H9 (cell line): ENCODE measurements at regions not wholly inside any gene's neighbourhood (a gene's known extent, or its start where the extent isn't known, plus 50 kb on each side); places are given as distances from the start of the nearest gene placed in this dataset.

ENCODE experiments used
- DNase-seq: peaks from one replicate; pipeline ENCODE4 v3.0.0-alpha.2; 2017
- H2AFZ ChIP-seq: one replicate; pipeline ENCODE4 v1.6.1; 2013; ENCODE audit warnings: mild to moderate bottlenecking, low read length, control low read depth, moderate library complexity
- H2AK5ac ChIP-seq: 2 replicates; pipeline ENCODE4 v1.6.1; 2013; ENCODE audit warnings: low read length, control low read depth, mixed read lengths; ENCODE audit not compliant: insufficient read length
- H2BK120ac ChIP-seq: one replicate; pipeline ENCODE4 v1.6.1; 2013; ENCODE audit warnings: low read depth, mild to moderate bottlenecking, low read length, control low read depth, inconsistent platforms; ENCODE audit not compliant: poor library complexity, severe bottlenecking
- H2BK12ac ChIP-seq: 2 replicates; pipeline ENCODE4 v1.6.1; 2013; ENCODE audit warnings: low read length, control low read depth, mixed read lengths, low read depth; ENCODE audit not compliant: insufficient read length
- H2BK15ac ChIP-seq: 2 replicates; pipeline ENCODE4 v1.6.1; 2013; ENCODE audit warnings: low read depth, low read length, control low read depth
- H2BK20ac ChIP-seq: one replicate; pipeline ENCODE4 v1.6.1; 2013; ENCODE audit warnings: low read depth, mild to moderate bottlenecking, low read length, control low read depth, inconsistent platforms; ENCODE audit not compliant: poor library complexity, severe bottlenecking
- H2BK5ac ChIP-seq: 2 replicates; pipeline ENCODE4 v1.6.1; 2013; ENCODE audit warnings: low read length, control low read depth, mixed read lengths; ENCODE audit not compliant: insufficient read length
- H3K14ac ChIP-seq: 2 replicates; pipeline ENCODE4 v1.6.1; 2013; ENCODE audit warnings: low read length, control low read depth; ENCODE audit not compliant: insufficient read depth
- H3K18ac ChIP-seq: 2 replicates; pipeline ENCODE4 v1.6.1; 2013; ENCODE audit warnings: low read depth, mild to moderate bottlenecking, mixed read lengths, low read length, control low read depth; ENCODE audit not compliant: insufficient read length
- H3K23ac ChIP-seq: 2 replicates; pipeline ENCODE4 v1.6.1; 2013; ENCODE audit warnings: low read length, control low read depth, mixed read lengths, low read depth; ENCODE audit not compliant: insufficient read length
- H3K23me2 ChIP-seq: 2 replicates; pipeline ENCODE4 v1.6.1; 2013; ENCODE audit warnings: low read depth, mild to moderate bottlenecking, mixed read lengths, low read length, control low read depth; ENCODE audit not compliant: insufficient read length, poor library complexity, severe bottlenecking
- H3K27ac ChIP-seq: 2 replicates; pipeline ENCODE4 v1.5.1; 2013; ENCODE audit warnings: low read length, control low read depth, mixed read lengths, low read depth; ENCODE audit not compliant: insufficient read length
- H3K27me3 ChIP-seq: 2 replicates; pipeline ENCODE4 v1.6.1; 2013; ENCODE audit warnings: low read length, control low read depth, inconsistent platforms; ENCODE audit not compliant: insufficient read depth
- H3K4ac ChIP-seq: 2 replicates; pipeline ENCODE4 v1.6.1; 2013; ENCODE audit warnings: low read depth, mild to moderate bottlenecking, control low read depth, inconsistent platforms, low read length, moderate library complexity
- H3K4me1 ChIP-seq: 2 replicates; pipeline ENCODE4 v1.6.1; 2013; ENCODE audit warnings: low read length, control low read depth, inconsistent platforms; ENCODE audit not compliant: insufficient read depth
- H3K4me2 ChIP-seq: 2 replicates; pipeline ENCODE4 v1.6.1; 2013; ENCODE audit warnings: low read length, control low read depth, mixed read lengths; ENCODE audit not compliant: insufficient read length, insufficient read depth
- H3K56ac ChIP-seq: 2 replicates; pipeline ENCODE4 v1.6.1; 2013; ENCODE audit warnings: low read depth, mild to moderate bottlenecking, mixed read lengths, low read length, control low read depth; ENCODE audit not compliant: insufficient read length
- H3K79me1 ChIP-seq: 2 replicates; pipeline ENCODE4 v1.6.1; 2013; ENCODE audit warnings: low read depth, mild to moderate bottlenecking, moderate library complexity, low read length, control low read depth, inconsistent platforms; ENCODE audit not compliant: insufficient read depth, poor library complexity, severe bottlenecking
- H3K79me2 ChIP-seq: 2 replicates; pipeline ENCODE4 v1.6.1; 2013; ENCODE audit warnings: low read length, control low read depth, inconsistent platforms; ENCODE audit not compliant: insufficient read depth
- H3K9ac ChIP-seq: 2 replicates; pipeline ENCODE4 v1.6.1; 2013; ENCODE audit warnings: low read length, control low read depth, mixed read lengths; ENCODE audit not compliant: insufficient read length; ENCODE audit errors: extremely low read depth
- H3K9me3 ChIP-seq: one replicate; pipeline ENCODE4 v1.6.1; 2013; ENCODE audit warnings: low read depth, low read length, inconsistent platforms; ENCODE audit not compliant: control insufficient read depth
- H3T11ph ChIP-seq: one replicate; pipeline ENCODE4 v1.6.1; 2013; ENCODE audit warnings: mild to moderate bottlenecking, low read length, control low read depth, inconsistent platforms
- H4K20me1 ChIP-seq: one replicate; pipeline ENCODE4 v1.6.1; 2013; ENCODE audit not compliant: control insufficient read depth, insufficient read length, insufficient read depth
- H4K5ac ChIP-seq: 2 replicates; pipeline ENCODE4 v1.6.1; 2013; ENCODE audit warnings: low read depth, mild to moderate bottlenecking, mixed read lengths, low read length, control low read depth; ENCODE audit not compliant: insufficient read length
- H4K8ac ChIP-seq: replicated peaks from 2 replicates; pipeline ENCODE4 v1.6.1; 2013; ENCODE audit warnings: low read length, control low read depth, mixed read lengths, low read depth; ENCODE audit not compliant: insufficient read length
- H4K91ac ChIP-seq: 2 replicates; pipeline ENCODE4 v1.6.1; 2013; ENCODE audit warnings: low read depth, mild to moderate bottlenecking, moderate library complexity, mixed read lengths, low read length, control low read depth; ENCODE audit not compliant: insufficient read length
- H3K27ac Mint-ChIP-seq, 3 experiments: 2 replicates in 2 of 3; 3 replicates in 1 of 3; pipeline ENCODE4 v1.8.0; 2020 to 2021; ENCODE audit warnings: mixed read lengths in 3 of 3, mild to moderate bottlenecking in 1 of 3, moderate library complexity in 1 of 3
- H3K27me3 Mint-ChIP-seq: 2 replicates; pipeline ENCODE4 v1.8.0; 2021; ENCODE audit warnings: low read depth, mild to moderate bottlenecking, moderate library complexity, mixed read lengths
- H3K36me3 Mint-ChIP-seq, 3 experiments: 2 replicates in 2 of 3; 3 replicates in 1 of 3; pipeline ENCODE4 v1.8.0; 2020 to 2021; ENCODE audit warnings: low read depth in 3 of 3, mixed read lengths in 3 of 3; ENCODE audit not compliant: insufficient read depth in 1 of 3
- H3K4me1 Mint-ChIP-seq, 2 experiments: 2 replicates each; pipeline ENCODE4 v1.8.0; 2020; ENCODE audit warnings: mixed read lengths in 2 of 2
- H3K4me3 Mint-ChIP-seq, 2 experiments: 2 replicates in 1 of 2; 3 replicates in 1 of 2; pipeline ENCODE4 v1.8.0; 2020 to 2021; ENCODE audit warnings: mild to moderate bottlenecking in 2 of 2, mixed read lengths in 2 of 2, moderate library complexity in 1 of 2
- H3K9me3 Mint-ChIP-seq, 2 experiments: 2 replicates in 1 of 2; 3 replicates in 1 of 2; pipeline ENCODE4 v1.8.0; 2020; ENCODE audit warnings: mild to moderate bottlenecking in 2 of 2, mixed read lengths in 2 of 2, moderate library complexity in 1 of 2
- CTCF ChIP-seq: fragments of 200-600 bp; sonication (generic); conservative IDR thresholded peaks from 3 replicates; pipeline ENCODE4 v1.8.0; 2021; ENCODE audit warnings: antibody characterized with exemption, mild to moderate bottlenecking
- WGBS: extraction: QIAGEN DNeasy Blood & Tissue Kit; methylation state at CpG from one replicate; pipeline ENCODE4 v1.1.7; 2013; ENCODE audit warnings: missing lambda C conversion rate, low lambda C conversion rate, mixed read lengths; ENCODE audit not compliant: insufficient read length; ENCODE audit errors: extremely low coverage; 5-methylcytosine and 5-hydroxymethylcytosine counted together

GRCh38 chr5:175236176-175236575 lies 207.8 kb downstream of the DRD1 start:
- no peak for TF ChIP-seq CTCF
- no peak overlapping the region for H3K23ac ChIP-seq

More at GRCh38 chr5:175236176-175236575, 207.8 kb downstream of the DRD1 start:
- H3K27ac Mint-ChIP-seq = no peak overlapping the region
- Histone ChIP-seq H4K5ac (no peak overlapping the region), H4K91ac (no peak overlapping the region), H3K23me2 (no peaks in the 10 kb centered on the region), H2BK20ac (no peak overlapping the region), H3K56ac (no peak overlapping the region), H2BK5ac (no peak overlapping the region), H4K20me1 (no peaks in the 10 kb centered on the region), H2BK120ac (no peak overlapping the region), H2AK5ac (no peak overlapping the region), H3K27ac (no peak overlapping the region), H2BK12ac (no peak overlapping the region), H4K8ac (no peak overlapping the region), H3K4me2 (no peak overlapping the region), H3K18ac (no peak overlapping the region), H3K4me1 (no peaks in the 10 kb centered on the region), H3K27me3 (no peaks in the 10 kb centered on the region; the same call in 1 of the 2 replicates), H3K9ac (no peak overlapping the region), H2BK15ac (no peak overlapping the region), H3K4ac (no peak overlapping the region), H3T11ph (no peak overlapping the region), H2AFZ (no peak overlapping the region), H3K14ac (no peak overlapping the region), H3K79me1 (no peaks in the 10 kb centered on the region), H3K9me3 (no peaks in the 10 kb centered on the region), H3K79me2 (no peaks in the 10 kb centered on the region)
- no peaks in the 10 kb centered on the region for H3K4me1 Mint-ChIP-seq
- H3K27me3 Mint-ChIP-seq = peaks cover 34% of the 10 kb centered on the region
- no peak overlapping the region for H3K4me3 Mint-ChIP-seq
- H3K36me3 Mint-ChIP-seq = no peaks in the 10 kb centered on the region
- no CpG with 5 or more reads among the region's 6 CpGs for WGBS
- H3K9me3 Mint-ChIP-seq = no peaks in the 10 kb centered on the region
- DNase-seq = no peak
